ENCODE measurements at regions not wholly inside any gene's neighbourhood (a gene's known extent, or its start where the extent isn't known, plus 50 kb on each side); places are given as distances from the start of the nearest gene placed in this dataset.

DNA sequence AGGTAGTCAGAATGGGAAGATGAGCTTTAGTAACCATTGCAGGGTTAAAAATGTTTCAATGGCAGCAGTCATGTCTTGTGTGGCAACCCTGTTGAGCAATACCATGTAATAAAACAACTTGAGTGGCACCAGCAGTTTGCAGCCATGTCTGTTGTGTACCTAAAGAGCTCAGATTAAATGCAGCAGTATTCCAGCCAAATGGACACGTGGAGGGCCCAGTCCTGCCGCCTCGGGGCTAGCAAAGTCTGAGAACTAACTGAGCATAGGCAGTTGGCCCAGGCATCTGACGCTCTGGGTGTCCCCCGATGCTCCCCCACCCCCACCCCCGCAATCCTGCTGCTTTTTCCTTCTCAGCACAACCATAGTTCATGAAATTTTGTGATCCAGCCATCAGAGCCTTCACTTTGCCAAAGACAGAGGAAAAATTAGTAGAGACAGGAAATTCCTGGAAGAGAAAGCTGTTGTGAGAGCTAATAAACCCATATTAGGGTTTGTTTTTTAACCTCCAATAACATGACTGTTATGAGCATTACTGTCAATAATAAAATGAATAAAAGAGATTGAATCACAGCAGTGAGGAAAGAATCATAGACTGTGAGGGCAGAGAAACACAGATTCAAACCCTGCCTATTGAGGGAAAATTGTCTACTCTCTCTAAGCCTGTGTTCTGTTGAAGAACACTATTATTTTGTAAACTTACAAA is 220.6 kb upstream of the RHOBTB1 start:
- no peak overlapping the region for H3K4me3 ChIP-seq
- peak; percentile 60 for DNase-seq
- no peaks in the 10 kb centered on the region for H3K9me3 ChIP-seq
- H3K4me1 ChIP-seq: peaks cover 11% of the 10 kb centered on the region
- intact Hi-C loops (cut with DNase I): no loop called here
- no peak overlapping the region for H3K27ac ChIP-seq
- ATAC-seq: peak; percentile 80
- H3K36me3 ChIP-seq: no peaks in the 10 kb centered on the region
- H3K27me3 ChIP-seq: no peaks in the 10 kb centered on the region
- TF ChIP-seq CTCF (IDR thresholded peaks at IDR 0.05): no peak

GRCh38 chr10:61163403-61163802 is 219.4 kb upstream of the RHOBTB1 start:
- TF ChIP-seq CTCF (IDR thresholded peaks at IDR 0.05): no peak
- Histone ChIP-seq H3K9me3 (no peaks in the 10 kb centered on the region), H3K27ac (no peak overlapping the region), H3K4me3 (no peak overlapping the region), H3K36me3 (no peaks in the 10 kb centered on the region), H3K27me3 (no peaks in the 10 kb centered on the region), H3K4me1 (peaks cover 11% of the 10 kb centered on the region)
- no peak for ATAC-seq
- DNase-seq: no peak
- intact Hi-C loops (cut with DNase I): no loop called here

DNA sequence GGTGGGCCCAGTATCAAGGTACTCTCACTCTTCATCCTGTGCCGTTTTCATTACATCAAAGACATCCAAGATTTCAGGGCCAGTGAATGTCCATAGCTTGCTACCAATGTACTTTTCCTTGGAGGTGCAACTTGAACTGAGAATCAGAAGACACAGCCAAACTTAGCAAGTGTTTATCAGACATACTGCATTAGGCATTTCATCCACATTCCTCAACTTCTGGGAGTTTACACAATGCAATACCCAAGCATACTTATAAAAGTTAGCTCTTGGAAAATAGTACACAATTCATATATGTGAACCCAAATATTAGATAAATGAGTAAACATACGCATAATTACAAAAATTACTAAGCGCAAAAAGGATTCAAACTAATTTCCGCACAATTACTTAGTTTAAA is 216.3 kb upstream of the RHOBTB1 start:
- DNase-seq (no peak), ATAC-seq (no peak)
- peaks cover 7% of the 10 kb centered on the region for H3K4me1 ChIP-seq
- H3K4me3 ChIP-seq: no peak overlapping the region
- no peaks in the 10 kb centered on the region for H3K27me3 ChIP-seq
- intact Hi-C loops (cut with DNase I): no loop called here
- H3K36me3 ChIP-seq: no peaks in the 10 kb centered on the region
- no peaks in the 10 kb centered on the region for H3K9me3 ChIP-seq
- TF ChIP-seq CTCF (IDR thresholded peaks at IDR 0.05): no peak
- no peak overlapping the region for H3K27ac ChIP-seq

DNA sequence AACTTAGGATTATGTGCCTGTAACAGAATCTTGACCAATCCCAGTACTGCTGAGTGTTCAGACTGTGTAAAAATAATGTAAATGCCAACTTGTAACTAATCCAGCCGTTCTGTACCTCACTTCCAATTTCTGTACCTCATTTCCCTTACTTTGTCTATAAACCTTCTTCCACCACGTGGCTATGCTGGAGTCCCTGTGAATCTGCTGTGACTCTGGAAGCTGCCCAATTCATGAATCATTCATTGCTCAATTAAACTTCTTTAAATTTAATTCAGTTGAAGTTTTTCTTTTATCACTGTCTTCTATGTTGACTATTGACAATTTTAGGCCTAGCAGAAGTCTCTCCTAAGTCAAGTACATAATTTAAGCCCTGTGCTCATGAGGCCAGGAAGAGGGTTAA is 215.3 kb upstream of the RHOBTB1 start:
- H3K4me1 ChIP-seq: no peaks in the 10 kb centered on the region
- no peak for DNase-seq
- no peaks in the 10 kb centered on the region for H3K9me3 ChIP-seq
- H3K27ac ChIP-seq: no peak overlapping the region
- H3K4me3 ChIP-seq: no peak overlapping the region
- ATAC-seq: no peak
- no peaks in the 10 kb centered on the region for H3K36me3 ChIP-seq
- TF ChIP-seq CTCF (IDR thresholded peaks at IDR 0.05): no peak
- intact Hi-C loops (cut with DNase I): no loop called here
- H3K27me3 ChIP-seq: no peaks in the 10 kb centered on the region

GRCh38 chr10:61157182-61157581 is 213.2 kb upstream of the RHOBTB1 start:
- no peak for TF ChIP-seq CTCF (IDR thresholded peaks at IDR 0.05)
- DNase-seq: no peak
- no peaks in the 10 kb centered on the region for H3K36me3 ChIP-seq
- H3K9me3 ChIP-seq: no peaks in the 10 kb centered on the region
- H3K4me3 ChIP-seq: no peak overlapping the region
- H3K4me1 ChIP-seq: no peaks in the 10 kb centered on the region
- no peaks in the 10 kb centered on the region for H3K27me3 ChIP-seq
- intact Hi-C loops (cut with DNase I): no loop called here
- no peak for ATAC-seq
- no peak overlapping the region for H3K27ac ChIP-seq

DNA sequence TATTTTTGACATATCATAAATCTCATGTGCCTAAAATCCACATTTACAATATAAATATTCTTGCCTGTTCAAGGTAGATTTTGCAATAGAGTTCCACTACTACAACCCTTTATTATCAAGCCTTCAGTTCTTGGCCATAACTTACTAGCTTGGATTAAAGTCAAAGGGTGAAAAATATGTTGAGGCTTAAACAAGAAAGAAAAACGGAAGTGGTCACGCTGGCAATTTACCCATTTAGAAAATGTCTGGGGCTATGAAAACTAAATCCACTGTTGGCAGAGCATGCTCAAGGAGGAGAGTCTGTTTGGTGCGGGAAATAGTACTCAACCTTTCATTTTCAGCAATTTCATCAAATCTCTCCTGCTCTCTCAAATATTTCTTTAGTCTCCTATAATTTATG is 209.8 kb upstream of the RHOBTB1 start:
- intact Hi-C loops (cut with DNase I): no loop called here
- H3K4me1 ChIP-seq: no peaks in the 10 kb centered on the region
- ATAC-seq (no peak), DNase-seq (no peak)
- no peak overlapping the region for H3K4me3 ChIP-seq
- TF ChIP-seq CTCF (IDR thresholded peaks at IDR 0.05): no peak
- H3K9me3 ChIP-seq: no peaks in the 10 kb centered on the region
- H3K27me3 ChIP-seq: no peaks in the 10 kb centered on the region
- H3K36me3 ChIP-seq: no peaks in the 10 kb centered on the region
- H3K27ac ChIP-seq: no peak overlapping the region

Measured in upper lobe of right lung (tissue), 1 donor.